SK-N-MC (cell line): ENCODE measurements at regions not wholly inside any gene's neighbourhood (a gene's known extent, or its start where the extent isn't known, plus 50 kb on each side); places are given as distances from the start of the nearest gene placed in this dataset.

Experiments used
- DNase-seq: peaks from one replicate; pipeline ENCODE4 v3.0.0-alpha.2; 2011; ENCODE audit warnings: low read depth, low spot score
- H3K27ac ChIP-seq: fragments of 200-600 bp; sonication (generic); 2 replicates; pipeline ENCODE4 v1.5.1; 2016; ENCODE audit warnings: mixed run types
- H3K36me3 ChIP-seq: fragments of 200-600 bp; sonication (generic); 2 replicates; pipeline ENCODE4 v1.6.1; 2017; ENCODE audit warnings: antibody characterized with exemption, low read length, mixed read lengths; ENCODE audit not compliant: insufficient read depth
- H3K4me3 ChIP-seq: fragments of 200-600 bp; sonication (generic); 2 replicates; pipeline ENCODE4 v1.5.1; 2016
- H3K9ac ChIP-seq: fragments of 200-600 bp; sonication (generic); 2 replicates; pipeline ENCODE4 v1.8.0; 2017; ENCODE audit warnings: mixed run types, mixed read lengths; ENCODE audit not compliant: insufficient read length
- H3K9me3 ChIP-seq: fragments of 200-600 bp; sonication (generic); 2 replicates; pipeline ENCODE4 v1.6.1; 2017; ENCODE audit warnings: low read depth, mild to moderate bottlenecking, antibody characterized with exemption, low read length, moderate library complexity, mixed read lengths
- EZH2 ChIP-seq: fragments of 200-600 bp; sonication (generic); IDR thresholded peaks from one replicate; pipeline ENCODE4 v1.6.1; 2017; ENCODE audit warnings: antibody characterized with exemption
- FOXP2 ChIP-seq: optimal IDR thresholded peaks from 2 replicates; pipeline ENCODE3; 2011; ENCODE audit warnings: mild to moderate bottlenecking, moderate library complexity; ENCODE audit not compliant: insufficient read depth; ENCODE audit errors: extremely low read length, control extremely low read depth
- POLR2AphosphoS5 ChIP-seq: IDR thresholded peaks from 2 replicates; pipeline ENCODE4 v1.6.1; 2012; ENCODE audit warnings: mild to moderate bottlenecking, low read depth, low read length, borderline replicate concordance

GRCh38 chr16:54456291-54456690 is 169.7 kb upstream of the IRX3 start:
- no peaks in the 10 kb centered on the region for H3K9me3 ChIP-seq
- DNase-seq: no peak
- H3K36me3 ChIP-seq: no peaks in the 10 kb centered on the region
- H3K27ac ChIP-seq: peak overlapping the region; percentile 84
- H3K4me3 ChIP-seq: peak overlapping the region; percentile 43; the same call in 1 of the 2 replicates
- TF ChIP-seq POLR2AphosphoS5 (no peak), EZH2 (no peak), FOXP2 (no peak)
- H3K9ac ChIP-seq: no peak overlapping the region

GRCh38 chr16:54455030-54455725 is 168.6 kb upstream of the IRX3 start:
- H3K9ac ChIP-seq: no peak overlapping the region
- H3K27ac ChIP-seq: peak overlapping the region; percentile 84
- no peak for DNase-seq
- H3K4me3 ChIP-seq: peak overlapping the region; percentile 43
- TF ChIP-seq POLR2AphosphoS5 (no peak), EZH2 (no peak), FOXP2 (no peak)
- H3K9me3 ChIP-seq: no peaks in the 10 kb centered on the region
- no peaks in the 10 kb centered on the region for H3K36me3 ChIP-seq

GRCh38 chr16:54454616-54455015 is 168.0 kb upstream of the IRX3 start:
- no peak for DNase-seq
- Histone ChIP-seq H3K9me3 (no peaks in the 10 kb centered on the region), H3K4me3 (peak overlapping the region; percentile 43), H3K9ac (no peak overlapping the region), H3K27ac (peak overlapping the region; percentile 84; the same call in 1 of the 2 replicates), H3K36me3 (no peaks in the 10 kb centered on the region)
- no peak for TF ChIP-seq FOXP2
- no peak for TF ChIP-seq POLR2AphosphoS5
- TF ChIP-seq EZH2: no peak

GRCh38 chr16:54453871-54454270 is 167.3 kb upstream of the IRX3 start:
- no peak for TF ChIP-seq POLR2AphosphoS5
- no peak for TF ChIP-seq EZH2
- no peak for TF ChIP-seq FOXP2
- Histone ChIP-seq H3K9me3 (no peaks in the 10 kb centered on the region), H3K36me3 (no peaks in the 10 kb centered on the region), H3K9ac (no peak overlapping the region), H3K27ac (no peak overlapping the region), H3K4me3 (no peak overlapping the region)
- DNase-seq: no peak

GRCh38 chr16:54447576-54448440 is 161.2 kb upstream of the IRX3 start:
- Histone ChIP-seq H3K4me3 (no peak overlapping the region), H3K27ac (0 out of 2 replicates have a peak overlapping the region, but pooled peaks have one; percentile 25), H3K36me3 (no peaks in the 10 kb centered on the region), H3K9ac (no peak overlapping the region), H3K9me3 (no peaks in the 10 kb centered on the region)
- TF ChIP-seq FOXP2: no peak
- TF ChIP-seq EZH2: no peak
- TF ChIP-seq POLR2AphosphoS5: no peak
- no peak for DNase-seq

GRCh38 chr16:54446639-54447038 is 160.1 kb upstream of the IRX3 start:
- no peaks in the 10 kb centered on the region for H3K36me3 ChIP-seq
- no peak overlapping the region for H3K4me3 ChIP-seq
- DNase-seq: no peak
- H3K9ac ChIP-seq: no peak overlapping the region
- TF ChIP-seq POLR2AphosphoS5 (no peak), EZH2 (no peak), FOXP2 (no peak)
- no peak overlapping the region for H3K27ac ChIP-seq
- no peaks in the 10 kb centered on the region for H3K9me3 ChIP-seq

- Histone ChIP-seq H3K27ac (no peak overlapping the region), H3K9me3 (no peaks in the 10 kb centered on the region), H3K9ac (no peak overlapping the region), H3K4me3 (no peak overlapping the region), H3K36me3 (no peaks in the 10 kb centered on the region)
- no peak for DNase-seq
- TF ChIP-seq EZH2 (no peak), FOXP2 (no peak)
Observed at GRCh38 chr16:54444851-54445458, 158.4 kb upstream of the IRX3 start.

- Histone ChIP-seq H3K4me3 (no peak overlapping the region), H3K9ac (no peak overlapping the region), H3K9me3 (no peaks in the 10 kb centered on the region), H3K36me3 (no peaks in the 10 kb centered on the region), H3K27ac (no peak overlapping the region)
- no peak for DNase-seq
- TF ChIP-seq EZH2: no peak
- no peak for TF ChIP-seq FOXP2
- TF ChIP-seq POLR2AphosphoS5: no peak
Observed at GRCh38 chr16:54443839-54444238, 157.3 kb upstream of the IRX3 start.
